Fibroblast of pulmonary artery (primary cell): ENCODE measurements at regions not wholly inside any gene's neighbourhood (a gene's known extent, or its start where the extent isn't known, plus 50 kb on each side); places are given as distances from the start of the nearest gene placed in this dataset.
"Not testable (repeated sequence)": the region's sequence is repeated elsewhere in the genome, so short reads cannot be mapped to it uniquely, and the experiment has no call there.

Experiments used
- DNase-seq: peaks from one replicate; pipeline ENCODE4 v3.0.0-alpha.2; 2010; ENCODE audit warnings: low read depth
- H3K4me3 ChIP-seq: replicated peaks from 2 replicates; pipeline ENCODE4 v1.5.1; 2011; ENCODE audit warnings: low read depth, mild to moderate bottlenecking, control low read depth, low read length, moderate library complexity
- CTCF ChIP-seq: IDR thresholded peaks from 2 replicates; pipeline ENCODE4 v1.5.1; 2011; ENCODE audit warnings: mild to moderate bottlenecking, control low read depth, low read length, inconsistent platforms; ENCODE audit errors: missing control alignments

GRCh38 chr18:44569391-44570055, 111.2 kb upstream of the SETBP1 start:
- no peak for TF ChIP-seq CTCF
- no peak overlapping the region for H3K4me3 ChIP-seq
- no peak for DNase-seq

GRCh38 chr18:44579028-44579702, 101.5 kb upstream of the SETBP1 start:
- peak; percentile 51 for DNase-seq
- H3K4me3 ChIP-seq: no peak overlapping the region
- TF ChIP-seq CTCF: peak; percentile 73

GRCh38 chr18:44579745-44580144, 100.9 kb upstream of the SETBP1 start:
- no peak for DNase-seq
- TF ChIP-seq CTCF: no peak

GRCh38 chr18:44580159-44580558, 100.5 kb upstream of the SETBP1 start:
- no peak overlapping the region for H3K4me3 ChIP-seq
- DNase-seq: no peak
- TF ChIP-seq CTCF: no peak

More at GRCh38 chr18:44579745-44580144, 100.9 kb upstream of the SETBP1 start:
- H3K4me3 ChIP-seq: no peak overlapping the region

- DNase-seq, H3K4me3 ChIP-seq: not testable (repeated sequence)
Observed at GRCh38 chr18:44580782-44581181, 99.9 kb upstream of the SETBP1 start.

GRCh38 chr18:44582456-44582855, 98.2 kb upstream of the SETBP1 start:
- H3K4me3 ChIP-seq: no peak overlapping the region

GRCh38 chr18:44584900-44585299, 95.8 kb upstream of the SETBP1 start:
- H3K4me3 ChIP-seq: no peak overlapping the region
- no peak for DNase-seq
- no peak for TF ChIP-seq CTCF

More at GRCh38 chr18:44582456-44582855, 98.2 kb upstream of the SETBP1 start:
- TF ChIP-seq CTCF: no peak
- DNase-seq: no peak
